Cardiac muscle cell (in vitro differentiated cells and primary cell): ENCODE measurements at regions not wholly inside any gene's neighbourhood (a gene's known extent, or its start where the extent isn't known, plus 50 kb on each side); places are given as distances from the start of the nearest gene placed in this dataset.
"Not testable (repeated sequence)": the region's sequence is repeated elsewhere in the genome, so short reads cannot be mapped to it uniquely, and the experiment has no call there.

Experiments used
- DNase-seq, 2 donors: peaks; one replicate each; pipeline versions ENCODE4 v3.0.0 to v3.0.0-alpha.2; 2010 to 2017; ENCODE audit warnings: low read depth in 1 of 2, low spot score in 1 of 2
- H3K27ac ChIP-seq: fragments of 200-600 bp; sonication (generic); 2 replicates; pipeline ENCODE4 v1.5.1; 2016
- H3K27me3 ChIP-seq: fragments of 200-600 bp; sonication (generic); 2 replicates; pipeline ENCODE4 v1.6.0; 2016; ENCODE audit warnings: control low read depth
- H3K36me3 ChIP-seq: fragments of 200-600 bp; sonication (generic); 2 replicates; pipeline ENCODE4 v1.5.1; 2016; ENCODE audit warnings: control low read depth
- H3K4me1 ChIP-seq: fragments of 200-600 bp; sonication (generic); 2 replicates; pipeline ENCODE4 v1.8.1; 2017; ENCODE audit warnings: low read depth, mild to moderate bottlenecking, mixed run types
- H3K4me3 ChIP-seq: fragments of 200-600 bp; sonication (generic); 2 replicates; pipeline ENCODE4 v1.5.1; 2016; ENCODE audit warnings: mild to moderate bottlenecking
- H3K9me3 ChIP-seq: fragments of 200-600 bp; sonication (generic); 2 replicates; pipeline ENCODE4 v1.5.1; 2017; ENCODE audit warnings: low read depth, mild to moderate bottlenecking, control low read depth
- TF ChIP-seq, protein P1 (sequence below): IDR thresholded peaks from 2 replicates; pipeline ENCODE4 v1.5.1; 2012; ENCODE audit warnings: low read depth, mild to moderate bottlenecking, low read length

GRCh38 chr5:58300346-58300895 is 159.5 kb downstream of the PLK2 start:
- Histone ChIP-seq H3K4me1 (no peaks in the 10 kb centered on the region), H3K36me3 (no peaks in the 10 kb centered on the region), H3K4me3 (no peak overlapping the region), H3K27ac (no peak overlapping the region), H3K27me3 (no peaks in the 10 kb centered on the region), H3K9me3 (no peaks in the 10 kb centered on the region)
- TF ChIP-seq, protein P1, sequence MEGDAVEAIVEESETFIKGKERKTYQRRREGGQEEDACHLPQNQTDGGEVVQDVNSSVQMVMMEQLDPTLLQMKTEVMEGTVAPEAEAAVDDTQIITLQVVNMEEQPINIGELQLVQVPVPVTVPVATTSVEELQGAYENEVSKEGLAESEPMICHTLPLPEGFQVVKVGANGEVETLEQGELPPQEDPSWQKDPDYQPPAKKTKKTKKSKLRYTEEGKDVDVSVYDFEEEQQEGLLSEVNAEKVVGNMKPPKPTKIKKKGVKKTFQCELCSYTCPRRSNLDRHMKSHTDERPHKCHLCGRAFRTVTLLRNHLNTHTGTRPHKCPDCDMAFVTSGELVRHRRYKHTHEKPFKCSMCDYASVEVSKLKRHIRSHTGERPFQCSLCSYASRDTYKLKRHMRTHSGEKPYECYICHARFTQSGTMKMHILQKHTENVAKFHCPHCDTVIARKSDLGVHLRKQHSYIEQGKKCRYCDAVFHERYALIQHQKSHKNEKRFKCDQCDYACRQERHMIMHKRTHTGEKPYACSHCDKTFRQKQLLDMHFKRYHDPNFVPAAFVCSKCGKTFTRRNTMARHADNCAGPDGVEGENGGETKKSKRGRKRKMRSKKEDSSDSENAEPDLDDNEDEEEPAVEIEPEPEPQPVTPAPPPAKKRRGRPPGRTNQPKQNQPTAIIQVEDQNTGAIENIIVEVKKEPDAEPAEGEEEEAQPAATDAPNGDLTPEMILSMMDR: no peak
- no peak for DNase-seq

DNA sequence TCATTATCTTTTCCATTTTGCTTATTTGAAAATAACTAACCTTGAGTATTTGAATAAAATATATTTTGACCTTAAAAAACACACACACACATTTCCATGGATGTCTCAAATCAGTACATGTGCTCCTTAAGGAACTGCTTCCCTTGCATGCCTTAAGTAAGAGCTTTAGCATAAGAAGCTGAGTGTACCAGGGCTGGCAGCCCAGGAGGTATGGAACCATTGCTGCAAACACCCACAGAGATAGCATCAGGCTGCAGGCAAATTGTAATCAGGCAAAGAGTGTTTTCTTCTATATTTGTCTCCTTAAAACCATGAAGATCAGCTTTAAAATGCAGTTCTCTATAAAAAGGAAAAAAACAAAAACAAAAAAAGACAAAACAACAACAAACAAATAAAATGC is 160.6 kb downstream of the PLK2 start:
- TF ChIP-seq, protein P1: no peak

GRCh38 chr5:58294598-58295305 is 165.1 kb downstream of the PLK2 start:
- TF ChIP-seq, protein P1: no peak
- no peaks in the 10 kb centered on the region for H3K9me3 ChIP-seq
- no peaks in the 10 kb centered on the region for H3K27me3 ChIP-seq
- no peaks in the 10 kb centered on the region for H3K4me1 ChIP-seq
- no peaks in the 10 kb centered on the region for H3K36me3 ChIP-seq
- no peak overlapping the region for H3K27ac ChIP-seq
- H3K4me3 ChIP-seq: no peak overlapping the region
- no peak for DNase-seq

More for the DNA sequence above, 160.6 kb downstream of the PLK2 start:
- H3K36me3 ChIP-seq: no peaks in the 10 kb centered on the region
- H3K27me3 ChIP-seq: no peaks in the 10 kb centered on the region
- no peaks in the 10 kb centered on the region for H3K9me3 ChIP-seq
- H3K4me3 ChIP-seq: no peak overlapping the region
- no peak for DNase-seq
- no peaks in the 10 kb centered on the region for H3K4me1 ChIP-seq
- H3K27ac ChIP-seq: no peak overlapping the region

DNA sequence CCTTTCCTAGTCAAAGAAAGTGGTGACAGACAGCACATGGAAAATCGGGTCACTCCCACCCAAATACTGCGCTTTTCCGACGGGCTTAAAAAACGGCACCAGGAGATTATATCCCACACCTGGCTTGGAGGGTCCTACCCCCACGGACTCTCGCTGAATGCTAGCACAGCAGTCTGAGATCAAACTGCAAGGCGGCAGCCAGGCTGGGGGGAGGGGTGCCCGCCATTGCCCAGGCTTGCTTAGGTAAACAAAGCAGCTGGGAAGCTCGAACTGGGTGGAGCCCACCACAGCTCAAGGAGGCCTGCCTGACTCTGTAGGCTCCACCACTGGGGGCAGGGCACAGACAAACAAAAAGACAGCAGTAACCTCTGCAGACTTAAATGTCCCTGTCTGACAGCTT is 171.6 kb downstream of the PLK2 start:
- not testable (repeated sequence) for H3K9me3 ChIP-seq, H3K27ac ChIP-seq, H3K4me1 ChIP-seq, DNase-seq, H3K27me3 ChIP-seq, H3K36me3 ChIP-seq, H3K4me3 ChIP-seq

GRCh38 chr5:58286741-58287140 is 173.1 kb downstream of the PLK2 start:
- TF ChIP-seq, protein P1: no peak
- H3K27ac ChIP-seq: no peak overlapping the region
- no peaks in the 10 kb centered on the region for H3K4me1 ChIP-seq
- H3K36me3 ChIP-seq: no peaks in the 10 kb centered on the region
- DNase-seq: no peak
- H3K4me3 ChIP-seq: no peak overlapping the region
- H3K27me3 ChIP-seq: no peaks in the 10 kb centered on the region
- no peaks in the 10 kb centered on the region for H3K9me3 ChIP-seq

DNA sequence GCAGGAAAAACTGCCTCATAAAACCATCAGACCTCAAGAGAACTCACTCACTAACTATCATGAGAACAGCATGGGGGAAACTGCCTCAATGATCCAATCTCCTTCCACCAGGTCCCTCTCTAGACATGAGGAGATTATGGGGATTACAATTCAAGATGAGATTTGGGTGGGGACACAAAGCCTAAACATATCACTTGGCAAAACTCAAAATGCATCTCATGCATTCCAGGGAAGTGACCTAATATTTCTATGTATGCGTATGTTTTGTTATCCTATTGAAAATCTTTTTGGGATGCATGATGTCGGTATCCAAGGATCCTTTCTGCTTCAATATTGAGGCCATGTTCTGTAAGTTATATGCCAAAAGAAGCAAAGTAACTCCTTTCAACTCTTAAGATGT is 174.0 kb downstream of the PLK2 start:
- Histone ChIP-seq H3K36me3 (no peaks in the 10 kb centered on the region), H3K27me3 (no peaks in the 10 kb centered on the region), H3K9me3 (no peaks in the 10 kb centered on the region), H3K4me1 (no peaks in the 10 kb centered on the region), H3K4me3 (no peak overlapping the region), H3K27ac (no peak overlapping the region)
- DNase-seq: no peak
- TF ChIP-seq, protein P1: no peak
